Thoracic aorta (tissue), 2 donors: ENCODE measurements at regions not wholly inside any gene's neighbourhood (a gene's known extent, or its start where the extent isn't known, plus 50 kb on each side); places are given as distances from the start of the nearest gene placed in this dataset.

Source experiments
- ATAC-seq: fragments of 150-250 bp; one replicate; pipeline ENCODE4 v1.8.0; 2017; ENCODE audit warnings: low read depth; ENCODE audit not compliant: insufficient number of reproducible peaks, low FRiP score
- DNase-seq: peaks from one replicate; pipeline ENCODE4 v3.0.0-alpha.2; 2020; ENCODE audit warnings: low spot score
- H3K27ac ChIP-seq, 2 donors: fragments of 200-600 bp; sonication (generic); 1 replicate in 1 of 2; 2 replicates in 1 of 2; pipeline ENCODE4 v1.5.1; 2016; ENCODE audit warnings: mild to moderate bottlenecking in 2 of 2, moderate library complexity in 2 of 2
- H3K27me3 ChIP-seq: fragments of 200-600 bp; sonication (generic); replicated peaks from 2 replicates; pipeline ENCODE4 v1.6.0; 2016; ENCODE audit warnings: mild to moderate bottlenecking; ENCODE audit not compliant: insufficient read depth
- H3K36me3 ChIP-seq: fragments of 200-600 bp; sonication (generic); one replicate; pipeline ENCODE4 v1.5.1; 2016
- H3K4me1 ChIP-seq, 2 donors: fragments of 200-600 bp; sonication (generic); 1 replicate in 1 of 2; 2 replicates in 1 of 2; pipeline versions ENCODE4 v1.5.1 to v1.6.0; 2016; ENCODE audit warnings: low read depth in 2 of 2, mild to moderate bottlenecking in 1 of 2; ENCODE audit not compliant: control insufficient read depth in 1 of 2
- H3K4me3 ChIP-seq: fragments of 200-600 bp; sonication (generic); 2 replicates; pipeline ENCODE4 v1.5.1; 2016; ENCODE audit warnings: mild to moderate bottlenecking
- H3K9me3 ChIP-seq: fragments of 200-600 bp; sonication (generic); 2 replicates; pipeline ENCODE4 v1.5.1; 2016
- CTCF ChIP-seq: fragments of 200-600 bp; sonication (generic); IDR thresholded peaks from one replicate; pipeline ENCODE4 v1.5.1; 2019; ENCODE audit warnings: antibody characterized with exemption

- Histone ChIP-seq H3K27me3 (no peaks in the 10 kb centered on the region), H3K9me3 (no peaks in the 10 kb centered on the region), H3K4me3 (no peak overlapping the region), H3K4me1 (no peaks in the 10 kb centered on the region), H3K36me3 (no peaks in the 10 kb centered on the region), H3K27ac (no peak overlapping the region)
- ATAC-seq = no peak
- TF ChIP-seq CTCF = no peak
- no peak for DNase-seq
Measured at GRCh38 chr2:128903637-128904036, 585.0 kb upstream of the HS6ST1 start.

- H3K4me3 ChIP-seq = no peak overlapping the region
- no peak for TF ChIP-seq CTCF
- ATAC-seq = no peak
Measured at GRCh38 chr2:128911276-128911675, 592.6 kb upstream of the HS6ST1 start.

GRCh38 chr2:128914320-128914719, 595.7 kb upstream of the HS6ST1 start:
- no peaks in the 10 kb centered on the region for H3K4me1 ChIP-seq
- no peak overlapping the region for H3K27ac ChIP-seq
- no peaks in the 10 kb centered on the region for H3K27me3 ChIP-seq
- peaks cover 5% of the 10 kb centered on the region for H3K9me3 ChIP-seq
- H3K36me3 ChIP-seq = no peaks in the 10 kb centered on the region
- H3K4me3 ChIP-seq = no peak overlapping the region
- DNase-seq (no peak), ATAC-seq (no peak)
- TF ChIP-seq CTCF = no peak

More at GRCh38 chr2:128911276-128911675, 592.6 kb upstream of the HS6ST1 start:
- Histone ChIP-seq H3K4me1 (no peaks in the 10 kb centered on the region), H3K36me3 (no peaks in the 10 kb centered on the region), H3K9me3 (no peaks in the 10 kb centered on the region), H3K27ac (no peak overlapping the region), H3K27me3 (no peaks in the 10 kb centered on the region)
- DNase-seq = no peak

GRCh38 chr2:128921751-128922150, 603.1 kb upstream of the HS6ST1 start:
- Histone ChIP-seq H3K36me3 (no peaks in the 10 kb centered on the region), H3K4me3 (no peak overlapping the region), H3K27ac (no peak overlapping the region), H3K4me1 (no peaks in the 10 kb centered on the region), H3K27me3 (no peaks in the 10 kb centered on the region), H3K9me3 (peaks cover 1% of the 10 kb centered on the region)
- DNase-seq = no peak
- no peak for TF ChIP-seq CTCF
- ATAC-seq = no peak

GRCh38 chr2:128922154-128922553, 603.5 kb upstream of the HS6ST1 start:
- Histone ChIP-seq H3K4me1 (no peaks in the 10 kb centered on the region), H3K4me3 (no peak overlapping the region), H3K27ac (no peak overlapping the region), H3K36me3 (no peaks in the 10 kb centered on the region), H3K9me3 (no peaks in the 10 kb centered on the region), H3K27me3 (no peaks in the 10 kb centered on the region)
- ATAC-seq (no peak), DNase-seq (no peak)
- TF ChIP-seq CTCF = no peak
